Astrocyte (in vitro differentiated cells and primary cell): ENCODE measurements at regions not wholly inside any gene's neighbourhood (a gene's known extent, or its start where the extent isn't known, plus 50 kb on each side); places are given as distances from the start of the nearest gene placed in this dataset.
A peak's percentile ranks its signal among the peaks of the same experiment; 100 is the strongest.

Source experiments
- DNase-seq: peaks from one replicate; pipeline ENCODE4 v3.0.0-alpha.2; 2010; ENCODE audit warnings: low read depth
- FAIRE-seq: peaks from 2 replicates; lab custom pipeline; 2011; peaks lifted over from hg19 to GRCh38; lab: Jason Lieb, UNC
- H2AFZ ChIP-seq: 2 replicates; pipeline ENCODE4 v1.6.0; 2012; ENCODE audit warnings: low read depth, low read length, inconsistent platforms
- H3K27ac ChIP-seq: 2 replicates; pipeline ENCODE4 v1.5.1; 2011; ENCODE audit warnings: low read depth, low read length, inconsistent platforms
- H3K27me3 ChIP-seq: 2 replicates; pipeline ENCODE4 v1.6.0; 2011; ENCODE audit warnings: low read length, inconsistent platforms; ENCODE audit not compliant: insufficient read depth
- H3K36me3 ChIP-seq: 2 replicates; pipeline ENCODE4 v1.5.1; 2011; ENCODE audit warnings: low read length, inconsistent platforms; ENCODE audit not compliant: insufficient read depth
- H3K4me1 ChIP-seq: 2 replicates; pipeline ENCODE4 v1.5.1; 2011; ENCODE audit warnings: low read length, inconsistent platforms; ENCODE audit not compliant: insufficient read depth
- H3K4me2 ChIP-seq: 2 replicates; pipeline ENCODE4 v1.6.0; 2012; ENCODE audit warnings: low read length, inconsistent platforms
- H3K4me3 ChIP-seq: 2 replicates; pipeline ENCODE4 v1.5.1; 2011; ENCODE audit warnings: low read depth, mild to moderate bottlenecking, low read length, inconsistent platforms; ENCODE audit not compliant: insufficient read depth
- H3K79me2 ChIP-seq: 2 replicates; pipeline ENCODE4 v1.6.0; 2012; ENCODE audit warnings: mild to moderate bottlenecking, low read length, inconsistent platforms; ENCODE audit not compliant: insufficient read depth
- H3K9ac ChIP-seq: 2 replicates; pipeline ENCODE4 v1.6.0; 2012; ENCODE audit warnings: mild to moderate bottlenecking, low read length, inconsistent platforms
- H3K9me3 ChIP-seq: 2 replicates; pipeline ENCODE4 v1.5.1; 2012; ENCODE audit warnings: low read depth, mild to moderate bottlenecking, low read length, inconsistent platforms; ENCODE audit not compliant: insufficient read depth
- H4K20me1 ChIP-seq: 2 replicates; pipeline ENCODE4 v1.6.0; 2012; ENCODE audit warnings: low read length, inconsistent platforms; ENCODE audit not compliant: insufficient read depth
- H3K27ac Mint-ChIP-seq: one replicate; pipeline ENCODE4 v1.8.0; 2021; ENCODE audit warnings: mild to moderate bottlenecking, mixed read lengths; ENCODE audit not compliant: unreplicated experiment
- H3K27me3 Mint-ChIP-seq: one replicate; pipeline ENCODE4 v1.8.0; 2021; ENCODE audit warnings: low read depth, mixed read lengths; ENCODE audit not compliant: unreplicated experiment
- H3K36me3 Mint-ChIP-seq: one replicate; pipeline ENCODE4 v1.8.0; 2021; ENCODE audit warnings: low read depth, mixed read lengths; ENCODE audit not compliant: unreplicated experiment
- H3K4me1 Mint-ChIP-seq: one replicate; pipeline ENCODE4 v1.8.0; 2021; ENCODE audit warnings: low read depth, mixed read lengths; ENCODE audit not compliant: unreplicated experiment
- H3K4me3 Mint-ChIP-seq: one replicate; pipeline ENCODE4 v1.8.0; 2021; ENCODE audit warnings: mild to moderate bottlenecking, moderate library complexity, mixed read lengths; ENCODE audit not compliant: unreplicated experiment
- H3K9me3 Mint-ChIP-seq: one replicate; pipeline ENCODE4 v1.8.0; 2021; ENCODE audit warnings: mild to moderate bottlenecking, mixed read lengths; ENCODE audit not compliant: unreplicated experiment
- EZH2 ChIP-seq: IDR thresholded peaks from 2 replicates; pipeline ENCODE4 v1.6.1; 2012; ENCODE audit warnings: mild to moderate bottlenecking, low read length, inconsistent platforms; ENCODE audit not compliant: insufficient read depth
- TF ChIP-seq, protein P1 (sequence below): IDR thresholded peaks from 2 replicates; pipeline ENCODE4 v1.5.1; 2011; ENCODE audit warnings: low read depth, mild to moderate bottlenecking, inconsistent platforms, low read length, moderate library complexity; ENCODE audit not compliant: insufficient read depth

DNA sequence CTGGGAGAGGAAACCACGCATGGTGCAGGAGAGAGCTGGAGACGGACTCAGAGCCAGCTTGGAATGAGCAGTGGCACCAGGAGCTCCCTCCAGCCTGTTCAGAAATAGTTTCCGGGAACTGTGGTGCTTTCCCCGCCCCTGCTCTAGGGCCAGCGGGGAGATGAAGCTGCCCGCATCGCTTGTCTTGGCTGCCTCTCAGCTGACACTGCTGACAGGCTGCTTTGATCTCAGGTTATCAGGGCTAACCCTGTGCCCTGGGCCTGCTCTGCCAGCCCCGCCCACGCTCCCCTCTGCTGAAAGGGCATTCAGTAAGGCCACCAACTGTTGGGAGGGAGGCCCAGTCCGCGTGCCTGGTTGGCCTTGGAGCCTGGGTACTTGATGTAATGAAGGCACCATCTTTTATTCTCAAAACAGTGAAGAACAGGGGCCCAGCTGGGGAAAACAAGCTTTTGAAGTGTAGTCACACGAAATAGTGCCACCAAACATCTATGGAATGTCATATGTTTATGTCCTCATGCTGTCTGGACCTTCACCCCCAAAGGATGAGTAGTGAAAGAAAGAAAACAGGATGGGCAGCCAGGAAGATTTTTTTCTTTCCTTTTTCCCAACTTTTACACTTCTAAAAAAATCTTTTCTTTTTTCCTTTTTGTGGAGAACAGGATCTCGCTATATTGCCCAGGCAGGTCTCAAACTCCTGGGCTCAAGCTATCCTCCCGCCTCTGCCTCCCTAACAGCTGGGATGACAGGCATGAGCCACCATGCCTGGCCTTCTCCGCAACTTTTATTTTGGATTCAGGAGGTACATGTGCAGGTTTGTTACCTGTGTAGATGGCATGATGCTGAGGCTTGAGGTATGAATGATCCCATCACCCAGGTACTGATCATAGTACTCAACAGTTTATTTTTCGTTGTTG is 115.9 kb upstream of the TBX3 start:
- Histone ChIP-seq H3K4me1 (peaks cover 4% of the 10 kb centered on the region), H3K9me3 (no peaks in the 10 kb centered on the region), H3K36me3 (no peaks in the 10 kb centered on the region), H3K9ac (no peak overlapping the region), H2AFZ (peak overlapping the region; percentile 43), H3K4me3 (no peak overlapping the region), H3K27me3 (no peaks in the 10 kb centered on the region), H3K4me2 (no peak overlapping the region), H3K79me2 (no peaks in the 10 kb centered on the region), H3K27ac (no peak overlapping the region), H4K20me1 (no peaks in the 10 kb centered on the region)
- no peaks in the 10 kb centered on the region for H3K9me3 Mint-ChIP-seq
- TF ChIP-seq, protein P1, sequence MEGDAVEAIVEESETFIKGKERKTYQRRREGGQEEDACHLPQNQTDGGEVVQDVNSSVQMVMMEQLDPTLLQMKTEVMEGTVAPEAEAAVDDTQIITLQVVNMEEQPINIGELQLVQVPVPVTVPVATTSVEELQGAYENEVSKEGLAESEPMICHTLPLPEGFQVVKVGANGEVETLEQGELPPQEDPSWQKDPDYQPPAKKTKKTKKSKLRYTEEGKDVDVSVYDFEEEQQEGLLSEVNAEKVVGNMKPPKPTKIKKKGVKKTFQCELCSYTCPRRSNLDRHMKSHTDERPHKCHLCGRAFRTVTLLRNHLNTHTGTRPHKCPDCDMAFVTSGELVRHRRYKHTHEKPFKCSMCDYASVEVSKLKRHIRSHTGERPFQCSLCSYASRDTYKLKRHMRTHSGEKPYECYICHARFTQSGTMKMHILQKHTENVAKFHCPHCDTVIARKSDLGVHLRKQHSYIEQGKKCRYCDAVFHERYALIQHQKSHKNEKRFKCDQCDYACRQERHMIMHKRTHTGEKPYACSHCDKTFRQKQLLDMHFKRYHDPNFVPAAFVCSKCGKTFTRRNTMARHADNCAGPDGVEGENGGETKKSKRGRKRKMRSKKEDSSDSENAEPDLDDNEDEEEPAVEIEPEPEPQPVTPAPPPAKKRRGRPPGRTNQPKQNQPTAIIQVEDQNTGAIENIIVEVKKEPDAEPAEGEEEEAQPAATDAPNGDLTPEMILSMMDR = no peak
- no peak for TF ChIP-seq EZH2
- FAIRE-seq (no peak), DNase-seq (no peak)
- peaks cover 8% of the 10 kb centered on the region for H3K27me3 Mint-ChIP-seq
- peaks cover 3% of the 10 kb centered on the region for H3K4me1 Mint-ChIP-seq
- no peak overlapping the region for H3K4me3 Mint-ChIP-seq
- no peaks in the 10 kb centered on the region for H3K36me3 Mint-ChIP-seq
- no peak overlapping the region for H3K27ac Mint-ChIP-seq

DNA sequence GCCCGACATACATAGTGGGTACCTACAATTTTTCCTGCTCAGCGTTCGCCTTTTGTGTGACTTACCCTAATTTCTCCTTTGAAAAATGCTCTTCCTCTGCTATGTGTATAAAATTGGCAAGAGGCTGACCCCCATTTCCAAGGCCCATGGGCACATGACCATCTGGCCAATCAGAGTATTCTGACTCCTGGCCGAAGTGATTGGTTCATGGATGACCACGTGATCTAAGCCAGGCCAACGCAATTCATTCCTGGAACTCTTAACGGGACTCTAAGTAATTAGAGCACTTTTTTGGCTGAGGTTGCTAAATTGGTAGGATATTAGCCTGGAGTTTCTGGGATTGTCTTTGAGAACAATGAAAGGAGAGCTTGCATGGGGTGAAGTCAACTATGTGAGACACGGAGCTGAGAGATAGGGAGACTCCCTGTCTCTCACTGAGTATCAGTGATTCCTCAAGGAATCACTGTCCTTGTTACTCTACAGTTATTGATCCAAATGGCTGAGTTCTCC is 110.1 kb upstream of the TBX3 start:
- Histone ChIP-seq H3K27ac (no peak overlapping the region), H3K4me2 (no peak overlapping the region), H2AFZ (no peak overlapping the region), H3K4me3 (no peak overlapping the region), H3K79me2 (no peaks in the 10 kb centered on the region), H3K36me3 (no peaks in the 10 kb centered on the region), H3K9ac (no peak overlapping the region), H3K27me3 (no peaks in the 10 kb centered on the region), H3K4me1 (no peaks in the 10 kb centered on the region), H3K9me3 (no peaks in the 10 kb centered on the region), H4K20me1 (no peaks in the 10 kb centered on the region)
- TF ChIP-seq, protein P1 = no peak
- no peak for FAIRE-seq
- Mint-ChIP-seq H3K9me3 (no peaks in the 10 kb centered on the region), H3K27ac (no peak overlapping the region), H3K36me3 (no peaks in the 10 kb centered on the region), H3K27me3 (peaks cover 9% of the 10 kb centered on the region), H3K4me1 (no peaks in the 10 kb centered on the region), H3K4me3 (no peak overlapping the region)
- no peak for DNase-seq

DNA sequence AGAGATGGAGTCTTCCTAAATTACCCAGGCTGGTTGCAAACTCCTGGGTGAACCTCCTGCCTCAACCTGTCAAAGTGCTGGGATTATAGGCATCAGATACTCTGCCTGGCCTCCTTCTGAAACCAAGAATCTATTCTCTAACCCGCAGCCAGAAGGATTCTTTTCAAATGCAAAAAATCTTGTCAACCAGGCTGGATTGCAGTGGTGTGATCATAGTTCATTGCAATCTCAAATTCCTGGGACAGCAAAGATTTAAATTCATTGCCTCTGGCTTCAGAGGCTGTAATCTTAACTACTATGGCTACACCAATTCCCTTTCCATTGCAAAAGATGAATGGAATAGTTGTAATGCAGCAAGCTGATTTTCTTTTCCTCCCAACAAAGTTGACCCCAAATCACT is 106.3 kb upstream of the TBX3 start:
- Histone ChIP-seq H3K27me3 (no peaks in the 10 kb centered on the region), H3K9ac (no peak overlapping the region), H2AFZ (no peak overlapping the region), H4K20me1 (no peaks in the 10 kb centered on the region), H3K4me1 (no peaks in the 10 kb centered on the region), H3K36me3 (no peaks in the 10 kb centered on the region), H3K9me3 (no peaks in the 10 kb centered on the region), H3K4me2 (no peak overlapping the region), H3K27ac (no peak overlapping the region), H3K79me2 (no peaks in the 10 kb centered on the region), H3K4me3 (no peak overlapping the region)
- H3K4me3 Mint-ChIP-seq = no peak overlapping the region
- no peaks in the 10 kb centered on the region for H3K36me3 Mint-ChIP-seq
- no peak for DNase-seq
- TF ChIP-seq, protein P1 = no peak
- TF ChIP-seq EZH2 = no peak
- peaks cover 12% of the 10 kb centered on the region for H3K27me3 Mint-ChIP-seq
- H3K27ac Mint-ChIP-seq = no peak overlapping the region
- H3K9me3 Mint-ChIP-seq = no peaks in the 10 kb centered on the region
- H3K4me1 Mint-ChIP-seq = no peaks in the 10 kb centered on the region
- FAIRE-seq = no peak
